Lower leg skin (tissue), 4 donors: ENCODE measurements at regions not wholly inside any gene's neighbourhood (a gene's known extent, or its start where the extent isn't known, plus 50 kb on each side); places are given as distances from the start of the nearest gene placed in this dataset.
"Not testable (repeated sequence)": the region's sequence is repeated elsewhere in the genome, so short reads cannot be mapped to it uniquely, and the experiment has no call there.

Experiments used
- DNase-seq, 2 donors: peaks; one replicate each; pipeline ENCODE4 v3.0.0-alpha.2; 2019; ENCODE audit warnings: low spot score in 2 of 2
- H3K4me3 ChIP-seq: fragments of 200-600 bp; sonication (generic); 2 replicates; pipeline ENCODE4 v1.5.1; 2017; ENCODE audit warnings: mild to moderate bottlenecking, low read depth; ENCODE audit not compliant: poor library complexity, severe bottlenecking
- CTCF ChIP-seq, 3 donors: fragments of 450-650 bp; IDR thresholded peaks; one replicate each; pipeline ENCODE4 v1.5.1; 2016; ENCODE audit warnings: antibody characterized with exemption in 3 of 3, mild to moderate bottlenecking in 3 of 3, moderate library complexity in 2 of 3
- POLR2A ChIP-seq, 2 donors: fragments of 450-650 bp; IDR thresholded peaks; one replicate each; pipeline ENCODE4 v1.6.1; 2016 to 2017; ENCODE audit warnings: antibody characterized with exemption in 2 of 2, mild to moderate bottlenecking in 1 of 2, moderate library complexity in 1 of 2
- WGBS, 2 donors: methylation state at CpG; one replicate each; pipeline ENCODE4 v1.1.5; 2018; 5-methylcytosine and 5-hydroxymethylcytosine counted together
- intact Hi-C: fragments of 100-400 bp; cut with DNase I; formaldehyde crosslinking; loops from one replicate; pipeline ENCODE4 v1.15.0; 2023; ENCODE audit warnings: low total_unique reads

GRCh38 chr20:59482351-59483187 is 121.8 kb upstream of the PHACTR3 start:
- TF ChIP-seq CTCF (IDR thresholded peaks at IDR 0.05) (no peak), POLR2A (IDR thresholded peaks at IDR 0.05) (no peak)
- peak in 1 of 2 donors; percentile 34 for DNase-seq
- intact Hi-C loops, result no loop called here
- no peak overlapping the region for H3K4me3 ChIP-seq
- WGBS, 2 donors, result 77 to 85% methylated on average over 17 of the region's 17 CpGs

- no peak overlapping the region for H3K4me3 ChIP-seq
- WGBS, 2 donors, result 75 to 89% methylated on average over 5 of the region's 5 CpGs
- peak in 1 of 2 donors; percentile 68 for DNase-seq
- no peak for TF ChIP-seq POLR2A (IDR thresholded peaks at IDR 0.05)
- intact Hi-C loops, result no loop called here
These were observed 120.9 kb upstream of the PHACTR3 start for GRCh38 chr20:59483481-59483880.

- TF ChIP-seq POLR2A (IDR thresholded peaks at IDR 0.05) (no peak), CTCF (IDR thresholded peaks at IDR 0.05) (no peak)
- intact Hi-C loops, result no loop called here
- H3K4me3 ChIP-seq, result no peak overlapping the region
- peak in 1 of 2 donors; percentile 53 for DNase-seq
- WGBS, 2 donors, result 83 to 84% methylated on average over 6 of the region's 6 CpGs
These were observed 120.1 kb upstream of the PHACTR3 start for GRCh38 chr20:59484228-59484627.

GRCh38 chr20:59485576-59486454 is 118.5 kb upstream of the PHACTR3 start:
- intact Hi-C loops, result no loop called here
- 85 to 86% methylated on average over 8 of the region's 8 CpGs for WGBS, 2 donors
- TF ChIP-seq CTCF (IDR thresholded peaks at IDR 0.05) (no peak), POLR2A (IDR thresholded peaks at IDR 0.05) (no peak)
- no peak overlapping the region for H3K4me3 ChIP-seq
- peak in 1 of 2 donors; percentile 66 for DNase-seq

GRCh38 chr20:59488459-59488858 is 115.9 kb upstream of the PHACTR3 start:
- peak in 1 of 2 donors; percentile 61 for DNase-seq
- H3K4me3 ChIP-seq, intact Hi-C loops: not testable (repeated sequence)
- 65 to 68% methylated on average over 6 of the region's 6 CpGs for WGBS, 2 donors

- DNase-seq, result peak in 1 of 2 donors; percentile 52
- WGBS, 2 donors, result 87 to 91% methylated on average over 18 of the region's 18 CpGs
- H3K4me3 ChIP-seq, intact Hi-C loops: not testable (repeated sequence)
These were observed 113.9 kb upstream of the PHACTR3 start for GRCh38 chr20:59490196-59491004.
